ENCODE measurements at regions not wholly inside any gene's neighbourhood (a gene's known extent, or its start where the extent isn't known, plus 50 kb on each side); places are given as distances from the start of the nearest gene placed in this dataset.
"Not testable (repeated sequence)": the region's sequence is repeated elsewhere in the genome, so short reads cannot be mapped to it uniquely, and the experiment has no call there.

DNA sequence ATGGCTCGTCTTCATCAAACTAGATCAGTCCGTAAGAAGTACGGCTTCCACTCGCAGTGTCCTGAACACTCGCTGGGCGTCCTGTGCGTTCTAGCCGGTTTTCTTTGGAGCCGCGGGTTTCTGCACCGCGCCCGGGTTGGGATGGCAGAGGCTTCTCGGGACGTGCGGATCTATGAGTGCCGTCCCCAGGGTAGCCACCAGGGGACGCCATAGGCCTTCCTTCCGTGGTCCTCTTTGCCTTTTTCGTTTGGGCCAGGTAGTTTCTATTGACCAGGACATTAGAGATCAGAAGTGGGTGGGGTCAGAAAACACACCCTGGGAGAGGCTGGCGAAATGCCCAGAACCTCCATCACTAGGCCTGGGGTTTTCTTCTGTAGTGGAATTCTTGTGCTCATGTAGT is 273.8 kb downstream of the FAM72C start:
- no peak for DNase-seq (ENCODE audit: low read depth)

DNA sequence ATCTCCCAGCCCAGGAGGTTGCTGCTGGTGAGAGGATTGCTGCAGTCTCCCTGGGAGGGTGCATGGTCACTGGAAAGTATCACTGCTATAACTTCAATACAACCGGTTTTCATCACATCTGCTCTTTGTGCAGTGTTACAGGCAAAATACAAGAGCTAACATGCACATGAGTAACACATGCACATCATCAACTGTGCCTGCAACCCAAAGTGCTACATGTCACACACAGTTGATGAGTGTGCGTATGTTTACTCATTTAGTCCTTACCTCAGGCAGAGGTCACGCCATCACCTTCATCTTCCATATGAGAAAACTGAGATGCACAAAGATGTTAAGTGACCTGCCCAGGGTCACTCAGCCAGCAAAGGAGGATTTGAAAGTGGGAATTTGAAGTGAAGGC is 277.7 kb downstream of the FAM72C start:
- DNase-seq (ENCODE audit: low read depth) = no peak

DNA sequence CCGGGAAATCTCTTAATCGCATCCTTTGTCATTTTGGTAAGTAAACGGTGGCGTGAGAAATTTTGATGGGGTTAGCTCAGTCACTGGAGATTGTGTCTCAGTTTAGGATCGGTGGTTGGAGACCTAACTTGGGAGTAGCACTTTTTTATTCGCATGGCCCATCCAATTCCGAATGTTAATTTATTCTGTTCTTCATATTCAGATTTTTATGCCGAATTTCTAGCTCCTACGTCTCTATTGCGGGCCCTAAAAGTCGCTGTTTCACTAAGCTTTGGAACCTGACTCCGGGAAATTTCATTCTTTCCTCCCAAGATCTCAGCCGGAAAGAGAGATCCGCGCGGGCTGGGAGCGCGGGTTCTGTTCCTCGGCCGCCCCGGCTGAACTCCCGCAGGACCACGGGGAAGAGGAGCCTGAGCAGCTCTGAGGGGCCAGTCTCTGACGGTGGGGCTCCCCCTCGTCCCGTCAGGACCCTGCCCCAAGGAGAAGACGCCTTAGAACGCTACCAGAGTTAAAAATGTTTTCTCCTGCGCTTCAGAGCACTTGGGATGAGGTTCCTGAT is 279.7 kb downstream of the FAM72C start:
- no peak for DNase-seq (ENCODE audit: low read depth)

DNA sequence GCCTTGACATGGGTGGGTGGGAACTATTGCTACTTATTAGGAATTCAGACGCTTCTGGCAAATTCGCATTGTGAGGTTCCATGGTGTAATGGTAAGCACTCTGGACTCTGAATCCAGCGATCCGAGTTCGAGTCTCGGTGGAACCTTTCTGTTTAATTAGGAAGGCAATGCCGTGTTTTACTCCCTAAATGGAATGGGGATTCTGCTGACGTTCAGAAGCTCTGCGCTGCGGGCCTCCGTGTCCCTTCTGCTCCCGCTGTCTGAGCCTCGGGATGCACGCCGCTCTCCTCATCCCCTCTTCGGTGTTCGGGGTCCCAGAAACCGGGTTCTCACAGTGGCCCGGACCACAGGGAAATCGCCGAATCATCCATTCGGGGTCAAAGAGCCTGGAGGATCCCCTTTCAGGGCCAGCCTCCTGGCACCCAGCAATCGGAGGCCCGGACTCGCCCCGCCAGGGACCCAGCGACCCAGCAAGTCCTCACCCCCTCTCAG is 280.3 kb downstream of the FAM72C start:
- no peak for DNase-seq (ENCODE audit: low read depth)

DNA sequence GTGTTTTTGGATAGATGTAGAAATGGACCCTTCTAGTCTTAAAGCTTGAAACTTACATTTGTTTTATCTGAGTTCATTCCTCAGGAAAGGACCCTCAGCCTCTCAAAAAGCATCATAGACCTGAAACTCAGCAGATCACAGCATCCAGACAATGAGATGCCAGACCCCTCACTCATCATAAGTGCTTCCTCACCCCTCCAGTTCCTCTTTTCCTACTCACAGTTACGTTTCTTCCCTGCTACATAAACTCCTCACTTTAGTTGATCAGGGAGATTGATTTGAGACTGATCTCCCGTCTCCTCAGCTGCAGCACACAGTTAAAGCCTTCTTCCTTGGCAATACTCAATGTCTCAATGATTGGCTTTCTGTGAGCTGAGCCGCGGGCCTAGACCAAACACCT is 282.0 kb downstream of the FAM72C start:
- no peak for DNase-seq (ENCODE audit: low read depth)

DNA sequence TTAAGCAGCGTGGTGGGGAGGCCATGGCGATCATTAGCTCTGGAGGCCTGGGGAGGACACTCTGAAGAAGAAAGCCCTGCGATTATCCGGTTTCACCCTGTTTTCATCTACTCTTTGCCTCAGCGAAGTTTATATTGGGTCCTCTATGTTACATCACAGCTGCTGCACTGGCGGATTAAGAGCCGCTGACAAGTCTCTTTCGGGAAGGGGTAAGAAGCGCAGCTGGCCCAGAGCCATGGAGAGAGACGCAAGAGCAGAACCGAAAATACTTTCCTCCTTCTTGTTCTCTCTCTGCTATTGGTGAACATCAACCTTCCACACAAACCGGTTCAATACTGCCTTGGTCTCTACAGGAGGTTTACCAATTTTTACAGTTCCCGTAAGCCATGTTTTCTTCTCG is 291.5 kb downstream of the FAM72C start:
- DNase-seq (ENCODE audit: low read depth) = no peak

DNA sequence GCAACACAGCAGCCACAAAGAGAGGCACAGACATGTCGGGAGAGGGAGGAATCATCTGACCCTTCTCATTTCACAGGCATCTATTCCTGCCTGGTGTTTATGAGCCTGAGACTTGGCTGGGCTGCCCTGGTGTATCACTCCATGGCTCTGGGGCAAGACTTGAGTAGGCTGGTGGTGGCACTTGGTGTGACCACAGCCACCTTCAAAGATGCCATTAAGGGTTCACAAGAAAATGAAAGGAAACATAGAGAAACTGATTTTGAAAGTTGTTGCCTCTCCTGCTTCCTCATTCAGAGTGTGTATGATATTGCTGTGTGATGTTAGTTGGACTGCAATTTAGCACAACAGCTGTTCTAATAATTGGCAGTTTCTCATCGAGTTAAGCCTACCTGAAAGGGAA is 298.8 kb downstream of the FAM72C start:
- no peak for DNase-seq (ENCODE audit: low read depth)

DNA sequence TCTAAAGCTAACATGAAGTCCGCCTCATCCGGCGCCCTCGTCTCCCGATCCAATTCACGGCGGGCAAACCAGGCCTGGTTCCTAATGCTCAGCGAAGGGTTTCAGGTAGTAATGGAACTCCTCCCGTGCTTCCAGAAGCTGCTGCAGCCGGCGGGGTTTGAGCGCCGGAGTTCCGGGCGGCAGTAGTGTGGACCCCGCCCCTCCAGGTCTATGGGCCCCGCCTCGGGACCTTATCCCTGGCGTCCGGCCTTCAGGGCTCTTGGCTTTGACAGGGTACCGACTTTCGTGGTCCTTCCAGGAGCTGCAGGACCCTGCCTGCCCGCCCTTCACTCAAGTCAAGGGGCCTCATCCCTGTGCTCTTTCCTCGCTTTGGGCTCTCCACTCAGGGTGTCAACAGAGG is 304.1 kb downstream of the FAM72C start:
- no peak for DNase-seq (ENCODE audit: low read depth)

DNA sequence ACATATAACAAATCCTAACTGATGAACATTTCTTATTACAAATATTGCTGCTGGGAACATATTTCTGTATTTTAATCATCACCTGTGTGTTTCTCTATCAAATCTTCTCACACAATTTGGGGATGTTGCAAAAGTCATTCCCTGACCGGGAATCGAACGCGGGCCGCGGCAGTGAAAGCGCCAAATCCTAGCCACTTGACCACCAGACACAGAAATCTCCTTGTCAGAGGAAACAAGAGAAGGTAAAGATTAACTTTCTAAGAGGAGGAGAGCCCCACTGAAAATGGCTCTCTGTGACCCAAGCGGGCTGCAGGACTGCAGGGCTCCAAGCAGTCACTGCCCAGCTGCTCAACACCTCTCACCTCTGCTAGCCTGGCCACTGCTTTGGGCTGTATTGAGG is 304.9 kb downstream of the FAM72C start:
- DNase-seq (ENCODE audit: low read depth) = no peak

DNA sequence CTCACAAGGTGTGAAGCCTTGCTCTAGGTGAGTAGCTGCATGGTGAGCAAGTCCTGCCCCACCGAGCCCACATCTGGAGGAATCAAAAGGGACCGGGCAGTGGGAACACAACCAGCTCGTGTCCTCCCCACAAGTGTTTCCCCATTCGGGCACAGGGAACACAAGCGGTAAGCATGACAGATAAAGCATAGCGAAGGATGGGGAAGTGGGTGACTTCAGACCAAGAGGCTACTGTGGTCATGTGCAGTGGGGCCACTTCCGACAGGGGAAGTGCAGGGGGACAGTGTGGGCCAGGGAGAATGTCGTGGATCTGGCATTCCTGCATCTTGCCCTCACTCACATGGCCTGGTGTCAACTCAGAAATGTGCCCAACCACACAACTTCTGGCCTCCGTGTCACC is 306.2 kb downstream of the FAM72C start:
- no peak for DNase-seq (ENCODE audit: low read depth)

DNA sequence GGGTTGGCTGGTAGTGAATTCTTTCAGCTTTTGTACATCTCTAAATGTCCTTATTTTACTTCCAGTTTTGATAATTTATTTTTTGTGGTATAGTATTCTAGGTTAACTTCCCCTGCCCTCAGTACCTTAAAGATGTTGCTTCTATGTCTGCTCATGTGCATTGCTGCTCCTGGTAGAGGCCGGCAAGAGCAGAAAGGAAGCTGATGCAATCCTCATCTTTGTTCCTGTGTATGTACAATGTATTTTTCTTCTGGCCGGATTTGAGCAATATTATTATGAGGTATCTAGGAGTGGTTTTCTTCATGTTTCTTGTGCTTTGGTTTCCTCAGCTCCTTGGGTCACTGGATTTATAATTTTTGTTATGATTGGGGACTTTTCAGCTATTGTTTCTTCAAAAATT is 308.7 kb downstream of the FAM72C start:
- DNase-seq (ENCODE audit: low read depth) = not testable (repeated sequence)

DNA sequence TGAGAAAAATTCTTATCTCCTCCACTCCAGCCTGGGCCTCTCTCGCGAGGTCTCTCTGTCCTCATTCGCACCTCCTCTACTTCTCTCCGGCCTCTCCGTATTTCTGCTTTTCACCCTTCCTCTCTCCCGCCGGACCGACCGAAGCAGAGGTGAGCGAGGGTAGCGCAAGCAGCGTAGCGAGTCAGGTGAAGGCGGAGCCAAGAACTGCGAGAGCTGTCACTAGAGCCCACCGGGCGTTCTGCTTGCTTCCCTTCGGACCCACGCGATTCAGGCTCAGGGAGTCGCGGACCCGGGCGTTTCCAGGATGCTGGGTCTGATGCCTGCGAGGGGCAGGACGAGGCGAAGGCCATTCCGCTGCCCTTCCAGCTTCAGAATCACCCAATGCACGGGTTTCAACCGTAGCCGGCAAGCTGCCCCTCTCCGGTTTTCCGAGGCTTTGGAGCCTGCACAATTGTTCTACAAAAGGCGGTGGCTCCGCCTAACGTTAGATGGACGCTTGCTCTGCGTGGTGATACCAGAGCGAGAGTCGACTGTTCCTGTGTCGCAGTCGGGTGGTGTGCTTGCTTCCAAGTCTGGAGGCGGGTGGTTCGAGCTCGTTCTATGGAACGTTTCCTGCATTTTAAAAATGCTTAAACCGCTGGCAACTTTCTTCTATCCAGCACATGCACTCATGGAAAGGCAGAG is 310.2 kb downstream of the FAM72C start:
- no peak for DNase-seq (ENCODE audit: low read depth)

DNA sequence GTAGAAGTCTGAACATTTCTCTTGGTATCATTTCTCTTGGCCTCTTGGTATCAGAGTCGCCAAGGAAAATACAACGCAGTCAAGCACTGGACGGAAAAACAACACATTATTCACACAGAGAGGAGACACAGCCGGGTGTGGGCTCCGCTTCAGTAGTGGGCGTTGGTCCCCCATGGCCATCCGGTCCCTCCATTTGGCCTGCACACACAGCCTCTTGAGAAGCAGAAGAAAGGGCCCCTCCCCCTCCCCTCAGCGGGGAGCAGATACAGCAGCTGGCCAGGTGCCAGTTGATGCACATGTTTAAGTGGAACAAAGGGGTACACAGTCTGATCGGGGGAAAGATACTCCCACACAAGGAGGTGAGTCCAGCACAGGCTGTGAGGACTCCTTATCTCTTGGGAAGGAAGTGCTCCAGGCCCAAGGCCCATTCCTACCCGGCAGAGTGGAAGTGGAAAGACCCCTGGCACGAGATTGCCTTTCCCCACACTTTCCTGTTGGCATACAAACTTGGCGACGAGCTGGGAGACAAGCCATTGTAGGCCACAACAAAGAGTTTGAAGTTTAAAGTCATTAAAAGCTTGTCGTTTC is 311.3 kb downstream of the FAM72C start:
- no peak for DNase-seq (ENCODE audit: low read depth)

DNA sequence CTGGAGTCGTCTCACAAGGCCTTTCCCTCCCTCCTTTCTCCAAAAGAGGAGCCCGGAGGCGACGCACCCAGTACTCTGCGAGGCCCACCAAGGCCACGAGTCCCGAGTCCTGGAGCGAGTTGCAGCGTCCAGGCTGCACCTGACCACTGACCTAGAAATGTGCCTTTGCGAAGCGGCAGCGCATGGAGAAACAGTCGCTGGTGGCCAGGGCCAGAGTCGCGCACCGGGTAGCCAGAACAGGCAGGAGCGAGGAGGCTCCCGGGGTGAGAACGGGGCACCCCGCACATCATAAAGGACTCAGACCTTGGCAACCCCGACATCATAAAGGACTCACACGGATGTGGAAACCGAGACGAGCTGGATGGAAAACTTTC is 318.4 kb downstream of the FAM72C start:
- no peak for DNase-seq (ENCODE audit: low read depth)

DNA sequence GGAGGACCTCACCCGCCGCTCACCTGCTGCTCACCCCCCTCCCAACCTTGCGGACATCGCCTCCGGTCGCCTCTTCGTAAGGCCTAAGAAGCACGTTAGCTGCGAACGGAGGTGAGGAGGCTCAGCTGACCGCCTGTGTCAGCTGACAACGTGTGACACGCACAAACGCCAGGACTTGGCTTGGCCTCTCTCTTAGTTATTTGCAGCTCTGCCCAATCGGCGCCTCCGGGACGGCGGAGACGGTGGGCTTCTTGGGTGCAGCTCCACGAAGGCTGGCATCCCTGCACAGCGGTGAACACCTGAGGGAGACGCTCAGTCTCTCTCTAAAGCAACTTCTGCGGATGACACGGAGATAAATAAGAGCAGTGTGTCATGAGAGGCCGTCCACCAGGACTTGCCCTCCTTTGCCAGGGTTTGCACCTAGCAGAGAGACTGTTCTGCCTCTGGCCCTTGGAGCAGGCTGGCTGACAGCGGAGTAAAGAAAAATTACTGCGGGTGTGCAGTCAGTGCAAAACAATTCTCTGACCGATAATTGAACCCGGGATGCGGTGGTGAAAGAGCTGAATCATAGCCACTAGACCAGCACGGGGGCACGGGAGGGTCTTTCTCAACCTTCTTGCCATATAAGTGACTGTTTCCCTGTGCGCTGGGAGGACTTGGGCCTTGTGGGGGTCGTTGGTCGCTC is 318.9 kb downstream of the FAM72C start:
- no peak for DNase-seq (ENCODE audit: low read depth)

DNA sequence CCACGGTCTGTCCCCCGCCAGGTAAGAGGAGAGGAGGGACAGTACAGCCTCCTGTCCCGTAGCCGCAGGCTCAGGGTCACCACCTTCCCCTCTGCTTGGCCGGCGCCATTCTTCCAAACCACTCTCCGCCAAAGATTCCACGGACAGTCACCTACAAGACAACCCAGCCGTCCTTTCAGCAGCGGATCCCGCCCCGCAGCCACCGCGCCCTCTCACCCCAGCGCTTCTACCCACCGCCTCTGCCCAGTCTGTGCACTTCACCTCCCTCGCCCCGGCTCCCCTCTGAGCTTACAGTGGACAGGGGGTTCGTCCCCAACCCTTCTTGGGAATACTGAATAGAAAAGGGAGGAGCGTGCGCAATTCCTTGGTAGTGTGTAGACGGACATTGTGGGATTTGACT is 319.6 kb downstream of the FAM72C start:
- DNase-seq (ENCODE audit: low read depth) = no peak

DNA sequence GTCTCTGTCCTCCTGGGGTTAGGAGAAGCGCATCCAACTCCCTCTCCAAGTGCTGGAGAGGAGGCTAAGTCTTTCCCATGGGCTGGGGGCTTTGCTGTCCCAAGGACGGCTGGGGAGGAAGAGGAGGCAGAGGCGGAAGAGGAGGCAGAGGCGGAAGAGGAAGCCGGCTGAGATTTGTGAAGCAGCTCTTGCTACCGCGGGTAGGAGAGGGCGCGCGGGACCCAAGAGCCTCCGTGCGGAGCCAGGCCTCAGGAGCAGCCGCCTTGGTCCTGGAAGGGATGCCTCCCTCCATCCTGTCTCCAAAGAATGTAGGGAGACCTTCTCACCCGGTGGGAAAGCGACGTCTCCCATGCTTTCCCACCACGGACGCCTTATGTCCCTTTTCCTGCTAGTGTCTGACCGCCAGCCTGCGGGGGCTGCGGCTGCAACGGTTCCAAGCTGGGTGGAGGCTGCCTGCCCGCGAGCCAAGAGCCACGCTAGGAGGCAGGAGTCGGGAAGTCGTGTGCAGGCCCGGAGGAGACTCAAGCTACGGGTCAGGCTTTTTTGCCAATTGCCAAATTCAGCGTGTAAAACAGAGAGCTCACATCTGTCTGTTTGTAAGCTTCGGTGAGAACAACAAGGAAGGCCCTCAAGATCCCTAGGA is 320.3 kb downstream of the FAM72C start:
- no peak for DNase-seq (ENCODE audit: low read depth)

DNA sequence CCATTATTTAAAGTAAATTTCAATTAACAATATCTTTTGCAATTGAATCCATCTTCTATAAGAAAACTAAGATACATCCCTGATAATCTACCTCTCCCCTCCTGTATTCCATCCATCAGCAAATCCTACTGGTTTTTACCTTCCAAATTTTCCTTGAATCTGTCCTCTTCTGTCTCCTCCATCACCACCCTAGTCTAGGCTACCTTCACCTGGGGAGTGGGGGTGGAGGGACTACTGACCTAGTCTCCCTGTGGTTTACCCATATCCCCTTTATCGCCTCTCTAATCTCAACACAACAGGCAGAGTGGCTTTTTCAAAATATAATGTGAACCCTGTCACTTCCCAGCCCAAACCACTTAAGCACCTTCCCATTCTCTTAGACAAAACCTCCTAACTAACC is 327.8 kb downstream of the FAM72C start:
- DNase-seq (ENCODE audit: low read depth) = not testable (repeated sequence)

DNA sequence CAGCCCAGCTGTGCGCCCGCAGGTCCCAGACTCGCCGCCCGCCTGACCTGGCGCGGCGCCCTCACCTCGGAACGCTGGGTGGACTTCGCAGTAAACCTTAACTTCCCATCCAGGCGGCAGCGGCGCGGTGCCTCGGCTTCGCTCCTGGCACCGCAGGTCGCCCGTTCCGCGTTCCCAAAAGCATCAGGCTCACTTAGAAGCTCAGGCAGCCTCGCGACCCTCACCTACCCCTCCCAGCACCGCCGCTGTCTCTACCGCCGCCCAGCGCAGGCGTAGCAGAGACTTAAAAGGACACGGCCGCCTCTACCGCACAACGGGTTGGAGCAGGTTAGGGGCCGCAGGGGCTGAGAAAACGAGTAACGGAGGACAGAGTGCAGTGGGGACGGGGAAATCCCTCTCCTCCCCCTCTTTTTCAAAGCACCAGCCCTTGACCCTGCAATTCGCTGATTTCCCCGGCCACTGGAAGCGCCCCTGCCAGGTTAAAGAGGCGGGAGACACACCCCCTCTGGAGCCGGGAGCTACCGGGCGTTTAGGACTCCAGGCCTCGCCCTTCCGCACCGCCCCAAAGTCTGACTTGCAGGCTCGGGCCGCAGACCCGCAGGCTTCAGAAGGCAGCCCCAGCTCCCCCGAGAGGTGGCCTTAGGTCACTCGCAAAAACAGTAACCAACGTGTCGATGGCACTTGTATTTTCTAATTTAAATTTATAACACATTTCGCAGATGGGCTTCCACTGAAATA is 328.5 kb downstream of the FAM72C start:
- DNase-seq (ENCODE audit: low read depth) = no peak

DNA sequence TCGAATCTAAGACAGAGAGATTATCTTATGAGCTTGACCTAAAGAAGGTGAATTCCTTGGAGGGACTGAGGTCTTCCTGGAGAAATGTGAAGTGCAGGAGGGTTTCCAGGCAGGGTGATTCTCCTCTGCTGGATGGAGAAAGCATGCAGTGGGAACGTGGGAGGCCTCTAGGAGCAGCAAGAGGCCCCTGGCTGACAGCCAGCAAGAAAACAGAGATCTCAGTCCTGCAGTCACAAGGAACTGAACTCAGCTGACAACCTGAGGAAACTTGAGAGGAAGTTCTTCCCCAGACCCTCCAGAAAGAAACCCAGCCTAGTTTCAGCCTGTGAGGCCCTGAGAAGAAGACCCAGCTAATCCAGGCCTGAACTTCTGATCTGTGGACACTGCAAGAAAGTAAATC is 345.9 kb downstream of the FAM72C start:
- no peak for DNase-seq (ENCODE audit: low read depth)

DNA sequence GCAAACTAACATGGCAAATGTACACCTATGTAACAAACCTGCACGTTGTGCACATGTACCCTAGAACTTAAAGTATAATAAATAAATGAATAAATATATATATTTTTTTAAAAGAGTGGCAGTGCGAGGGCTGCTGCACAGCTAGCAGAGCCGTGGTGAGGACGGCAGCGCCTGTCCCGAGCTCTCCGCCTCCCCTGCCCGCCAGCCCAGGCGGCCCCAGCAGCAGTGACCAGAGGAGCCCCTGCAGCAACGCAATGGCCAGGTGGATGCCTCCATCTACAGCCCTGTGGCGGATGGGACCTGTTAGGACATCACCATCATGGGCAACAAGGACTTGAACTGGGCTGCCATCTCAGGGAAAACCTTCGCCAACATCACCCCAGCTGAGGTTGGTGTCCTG is 351.9 kb downstream of the FAM72C start:
- DNase-seq (ENCODE audit: low read depth) = no peak

DNA sequence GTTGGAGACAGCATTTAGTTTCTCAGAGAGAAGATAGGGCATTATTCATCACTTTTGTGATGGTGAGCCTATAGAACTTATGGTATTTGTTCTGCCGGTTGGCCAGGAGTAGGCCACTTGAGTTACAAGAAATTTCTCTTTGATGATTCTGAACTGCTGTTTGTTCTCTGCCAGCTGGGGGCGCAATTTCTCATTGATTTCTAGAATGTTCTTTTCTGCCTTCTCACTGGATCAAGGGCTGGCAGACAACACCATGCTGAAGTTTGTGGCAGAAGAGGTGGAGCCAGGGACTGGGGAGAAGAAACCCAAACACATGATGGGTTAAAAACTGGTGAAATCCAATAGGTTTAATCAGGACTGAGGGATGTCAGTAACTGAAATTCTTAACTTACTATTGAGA is 360.6 kb downstream of the FAM72C start:
- DNase-seq (ENCODE audit: low read depth) = no peak
